ENCODE measurements at regions not wholly inside any gene's neighbourhood (a gene's known extent, or its start where the extent isn't known, plus 50 kb on each side); places are given as distances from the start of the nearest gene placed in this dataset.

GRCh38 chr5:99929067-99929805, 605.9 kb upstream of the FAM174A start:
- no peak for TF ChIP-seq CREB5 (CRISPR knock-in tag; IDR thresholded peaks at IDR 0.05; ENCODE audit: low read depth)
- TF ChIP-seq SNAI2 (CRISPR knock-in tag; IDR thresholded peaks at IDR 0.05), result no peak
- TF ChIP-seq CSDC2 (CRISPR knock-in tag; IDR thresholded peaks at IDR 0.05), result no peak
- TF ChIP-seq OSR1 (CRISPR knock-in tag; IDR thresholded peaks at IDR 0.05), result no peak
- TF ChIP-seq TCF4 (CRISPR knock-in tag; IDR thresholded peaks at IDR 0.05; ENCODE audit: borderline replicate concordance), result no peak
- no peak for TF ChIP-seq PATZ1 (CRISPR knock-in tag; IDR thresholded peaks at IDR 0.05; ENCODE audit: borderline replicate concordance)
- TF ChIP-seq TOX (CRISPR knock-in tag; IDR thresholded peaks at IDR 0.05; ENCODE audit: borderline replicate concordance), result no peak
- TF ChIP-seq RARB (CRISPR knock-in tag; IDR thresholded peaks at IDR 0.05), result no peak
- TF ChIP-seq ZNF565 (CRISPR knock-in tag; conservative IDR thresholded peaks at IDR 0.05; ENCODE audit: low read depth), result no peak
- TF ChIP-seq BACH2 (CRISPR knock-in tag; IDR thresholded peaks at IDR 0.05; ENCODE audit: borderline replicate concordance), result no peak
- TF ChIP-seq ZNF8 (CRISPR knock-in tag; IDR thresholded peaks at IDR 0.05), result no peak
- no peak for ATAC-seq

GRCh38 chr5:99928490-99928889, 606.7 kb upstream of the FAM174A start:
- no peak for ATAC-seq

DNA sequence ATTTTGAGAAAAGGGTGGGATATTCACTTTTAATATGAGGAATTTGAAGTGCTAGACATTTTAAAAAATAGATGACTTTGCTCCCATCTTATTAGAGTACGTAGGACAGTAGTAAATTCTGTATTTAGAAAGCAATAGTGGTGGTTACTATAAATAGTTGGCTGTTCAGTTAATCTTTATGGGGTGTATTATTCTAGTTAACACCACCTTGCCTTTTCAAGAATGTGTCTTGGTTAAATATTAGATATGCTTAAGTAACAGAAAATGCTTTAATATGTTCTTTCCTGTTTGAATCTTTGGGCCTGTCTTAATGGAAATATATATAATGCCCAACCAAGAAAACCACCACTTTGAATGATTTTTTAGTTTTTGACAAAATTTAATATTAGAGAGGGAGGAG, 608.7 kb upstream of the FAM174A start:
- TF ChIP-seq SNAI2 (CRISPR knock-in tag; IDR thresholded peaks at IDR 0.05) (no peak), TCF4 (CRISPR knock-in tag; IDR thresholded peaks at IDR 0.05; ENCODE audit: borderline replicate concordance) (no peak), GLIS3 (CRISPR knock-in tag; IDR thresholded peaks at IDR 0.05) (no peak), CSRNP3 (CRISPR knock-in tag; IDR thresholded peaks at IDR 0.05) (no peak), TSHZ2 (CRISPR knock-in tag; IDR thresholded peaks at IDR 0.05) (no peak), CSDC2 (CRISPR knock-in tag; IDR thresholded peaks at IDR 0.05) (no peak), TOX (CRISPR knock-in tag; IDR thresholded peaks at IDR 0.05; ENCODE audit: borderline replicate concordance) (no peak), ISL1 (CRISPR knock-in tag; IDR thresholded peaks at IDR 0.05) (no peak), ARNTL (CRISPR knock-in tag; IDR thresholded peaks at IDR 0.05; ENCODE audit: borderline replicate concordance, low read depth) (no peak), ZNF565 (CRISPR knock-in tag; conservative IDR thresholded peaks at IDR 0.05; ENCODE audit: low read depth) (no peak), PPARA (CRISPR knock-in tag; IDR thresholded peaks at IDR 0.05; ENCODE audit: borderline replicate concordance) (no peak), PATZ1 (CRISPR knock-in tag; IDR thresholded peaks at IDR 0.05; ENCODE audit: borderline replicate concordance) (no peak)
- no peak for ATAC-seq

More at GRCh38 chr5:99928490-99928889, 606.7 kb upstream of the FAM174A start:
- TF ChIP-seq ZFP30 (CRISPR knock-in tag; IDR thresholded peaks at IDR 0.05) (no peak), GLIS3 (CRISPR knock-in tag; IDR thresholded peaks at IDR 0.05) (no peak), PATZ1 (CRISPR knock-in tag; IDR thresholded peaks at IDR 0.05; ENCODE audit: borderline replicate concordance) (no peak), ARNTL (CRISPR knock-in tag; IDR thresholded peaks at IDR 0.05; ENCODE audit: borderline replicate concordance, low read depth) (no peak)

Data from SK-N-SH treated with all-trans-retinoic acid at 6 μM for 48 hours (cell line).